ENCODE measurements at regions not wholly inside any gene's neighbourhood (a gene's known extent, or its start where the extent isn't known, plus 50 kb on each side); places are given as distances from the start of the nearest gene placed in this dataset.

GRCh38 chr16:52092126-52092525 lies 454.8 kb downstream of the TOX3 start:
- DNase-seq = no peak

GRCh38 chr16:52090080-52090479 lies 456.9 kb downstream of the TOX3 start:
- no peak for DNase-seq

GRCh38 chr16:52089476-52089875 lies 457.5 kb downstream of the TOX3 start:
- no peak for DNase-seq

- DNase-seq = no peak
Measured at GRCh38 chr16:52086901-52087300, 460.0 kb downstream of the TOX3 start.

GRCh38 chr16:52078716-52079655 lies 468.0 kb downstream of the TOX3 start:
- no peak for DNase-seq

- DNase-seq = no peak
Measured at GRCh38 chr16:52077607-52078006, 469.3 kb downstream of the TOX3 start.

GRCh38 chr16:52076801-52077201 lies 470.1 kb downstream of the TOX3 start:
- DNase-seq = no peak

GRCh38 chr16:52076332-52076731 lies 470.6 kb downstream of the TOX3 start:
- DNase-seq = no peak

- DNase-seq = no peak
Measured at GRCh38 chr16:52074133-52074532, 472.8 kb downstream of the TOX3 start.

GRCh38 chr16:52073024-52073423 lies 473.9 kb downstream of the TOX3 start:
- DNase-seq = no peak

GRCh38 chr16:52071101-52071500 lies 475.8 kb downstream of the TOX3 start:
- DNase-seq = no peak

- no peak for DNase-seq
Measured at GRCh38 chr16:52070341-52071057, 476.4 kb downstream of the TOX3 start.

GRCh38 chr16:52069866-52070265 lies 477.1 kb downstream of the TOX3 start:
- DNase-seq = peak; percentile 21

GRCh38 chr16:52068447-52069074 lies 478.4 kb downstream of the TOX3 start:
- peak; percentile 30 for DNase-seq

GRCh38 chr16:52066962-52067361 lies 480.0 kb downstream of the TOX3 start:
- no peak for DNase-seq

- no peak for DNase-seq
Measured at GRCh38 chr16:52056259-52056658, 490.7 kb downstream of the TOX3 start.

- no peak for DNase-seq
Measured at GRCh38 chr16:52055381-52055780, 491.6 kb downstream of the TOX3 start.

- no peak for DNase-seq
Measured at GRCh38 chr16:52054326-52054725, 492.6 kb downstream of the TOX3 start.

GRCh38 chr16:52052818-52053217 lies 494.1 kb downstream of the TOX3 start:
- no peak for DNase-seq

GRCh38 chr16:52051414-52052172 lies 495.4 kb downstream of the TOX3 start:
- no peak for DNase-seq

- no peak for DNase-seq
Measured at GRCh38 chr16:52050418-52050817, 496.5 kb downstream of the TOX3 start.

- DNase-seq = no peak
Measured at GRCh38 chr16:52035436-52035835, 511.5 kb downstream of the TOX3 start.

GRCh38 chr16:52034830-52035229 lies 512.1 kb downstream of the TOX3 start:
- no peak for DNase-seq
